ENCODE measurements at regions not wholly inside any gene's neighbourhood (a gene's known extent, or its start where the extent isn't known, plus 50 kb on each side); places are given as distances from the start of the nearest gene placed in this dataset.
"Not testable (repeated sequence)": the region's sequence is repeated elsewhere in the genome, so short reads cannot be mapped to it uniquely, and the experiment has no call there.

- Histone ChIP-seq H3K27me3 (no peaks in the 10 kb centered on the region), H3K27ac (no peak overlapping the region), H3K4me1 (no peaks in the 10 kb centered on the region), H3K9me3 (no peaks in the 10 kb centered on the region), H3K36me3 (no peaks in the 10 kb centered on the region), H3K4me3 (no peak overlapping the region)
- no peak for TF ChIP-seq CTCF (IDR thresholded peaks at IDR 0.05)
- intact Hi-C loops (cut with DNase I), result no loop called here
- no peak for DNase-seq (ENCODE audit: low spot score in 2 of 2)
Observed at GRCh38 chr14:58994130-58994529, 194.3 kb upstream of the DAAM1 start.

- intact Hi-C loops (cut with DNase I), result no loop called here
- Histone ChIP-seq H3K27ac (no peak overlapping the region), H3K4me1 (no peaks in the 10 kb centered on the region), H3K4me3 (no peak overlapping the region), H3K9me3 (no peaks in the 10 kb centered on the region), H3K27me3 (no peaks in the 10 kb centered on the region), H3K36me3 (no peaks in the 10 kb centered on the region)
- TF ChIP-seq CTCF (IDR thresholded peaks at IDR 0.05), result no peak
- no peak for DNase-seq (ENCODE audit: low spot score in 2 of 2)
Observed at GRCh38 chr14:59004012-59004411, 184.5 kb upstream of the DAAM1 start.

- H3K4me3 ChIP-seq; DNase-seq (ENCODE audit: low spot score in 2 of 2); H3K4me1 ChIP-seq; H3K36me3 ChIP-seq; H3K27ac ChIP-seq; intact Hi-C loops (cut with DNase I); H3K27me3 ChIP-seq; H3K9me3 ChIP-seq: not testable (repeated sequence)
Observed at GRCh38 chr14:59006179-59006578, 182.3 kb upstream of the DAAM1 start.

GRCh38 chr14:59009967-59010366 lies 178.5 kb upstream of the DAAM1 start:
- TF ChIP-seq CTCF (IDR thresholded peaks at IDR 0.05), result no peak
- no peaks in the 10 kb centered on the region for H3K27me3 ChIP-seq

GRCh38 chr14:59013672-59014298 lies 174.7 kb upstream of the DAAM1 start:
- no peak for DNase-seq (ENCODE audit: low spot score in 2 of 2)
- no peaks in the 10 kb centered on the region for H3K4me1 ChIP-seq
- no peak for TF ChIP-seq CTCF (IDR thresholded peaks at IDR 0.05)
- intact Hi-C loops (cut with DNase I), result no loop called here
- H3K36me3 ChIP-seq, result no peaks in the 10 kb centered on the region
- H3K27ac ChIP-seq, result no peak overlapping the region
- H3K4me3 ChIP-seq, result no peak overlapping the region
- peaks cover 6 to 24% of the 10 kb centered on the region in 2 donors for H3K9me3 ChIP-seq
- H3K27me3 ChIP-seq, result no peaks in the 10 kb centered on the region

More at GRCh38 chr14:59009967-59010366, 178.5 kb upstream of the DAAM1 start:
- H3K27ac ChIP-seq, result no peak overlapping the region
- peaks cover 6 to 24% of the 10 kb centered on the region in 2 donors for H3K9me3 ChIP-seq
- H3K36me3 ChIP-seq, result no peaks in the 10 kb centered on the region
- DNase-seq (ENCODE audit: low spot score in 2 of 2), result no peak
- H3K4me1 ChIP-seq, result no peaks in the 10 kb centered on the region
- H3K4me3 ChIP-seq, result no peak overlapping the region
- intact Hi-C loops (cut with DNase I), result no loop called here

- DNase-seq (ENCODE audit: low spot score in 2 of 2), result no peak
- H3K36me3 ChIP-seq, result no peaks in the 10 kb centered on the region
- TF ChIP-seq CTCF (IDR thresholded peaks at IDR 0.05), result no peak
- peaks cover 6 to 24% of the 10 kb centered on the region in 2 donors for H3K9me3 ChIP-seq
- H3K27me3 ChIP-seq, result no peaks in the 10 kb centered on the region
- no peaks in the 10 kb centered on the region for H3K4me1 ChIP-seq
- H3K27ac ChIP-seq, result no peak overlapping the region
- intact Hi-C loops (cut with DNase I), result no loop called here
- no peak overlapping the region for H3K4me3 ChIP-seq
Observed at GRCh38 chr14:59015482-59015881, 173.0 kb upstream of the DAAM1 start.
